ENCODE measurements at regions not wholly inside any gene's neighbourhood (a gene's known extent, or its start where the extent isn't known, plus 50 kb on each side); places are given as distances from the start of the nearest gene placed in this dataset.
"Not testable (repeated sequence)": the region's sequence is repeated elsewhere in the genome, so short reads cannot be mapped to it uniquely, and the experiment has no call there.

DNA sequence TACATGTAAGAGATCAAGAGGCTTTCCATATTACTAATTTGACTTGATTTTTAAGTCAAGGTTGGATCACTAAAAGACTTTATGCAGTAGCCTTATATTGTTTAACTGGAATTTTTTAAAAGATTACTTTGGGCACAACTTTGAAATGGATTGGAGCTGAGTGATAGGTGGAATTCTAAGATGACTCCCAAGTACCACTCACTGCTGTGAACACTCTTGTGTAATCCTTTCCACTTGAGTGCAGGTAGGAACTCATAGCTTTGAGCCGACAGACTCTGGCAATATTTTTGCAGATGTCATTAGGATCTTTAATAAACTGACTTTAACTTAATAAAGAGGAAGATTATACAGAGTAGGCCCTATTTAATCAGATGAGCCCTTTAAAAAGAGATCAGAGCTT lies 831.1 kb upstream of the NCAM2 start:
- TF ChIP-seq GATA1 (IDR thresholded peaks at IDR 0.05; ENCODE audit: low read depth, low read length) (no peak), POLR2A (IDR thresholded peaks at IDR 0.05; ENCODE audit: low read length) (no peak)
- no peak for DNase-seq

DNA sequence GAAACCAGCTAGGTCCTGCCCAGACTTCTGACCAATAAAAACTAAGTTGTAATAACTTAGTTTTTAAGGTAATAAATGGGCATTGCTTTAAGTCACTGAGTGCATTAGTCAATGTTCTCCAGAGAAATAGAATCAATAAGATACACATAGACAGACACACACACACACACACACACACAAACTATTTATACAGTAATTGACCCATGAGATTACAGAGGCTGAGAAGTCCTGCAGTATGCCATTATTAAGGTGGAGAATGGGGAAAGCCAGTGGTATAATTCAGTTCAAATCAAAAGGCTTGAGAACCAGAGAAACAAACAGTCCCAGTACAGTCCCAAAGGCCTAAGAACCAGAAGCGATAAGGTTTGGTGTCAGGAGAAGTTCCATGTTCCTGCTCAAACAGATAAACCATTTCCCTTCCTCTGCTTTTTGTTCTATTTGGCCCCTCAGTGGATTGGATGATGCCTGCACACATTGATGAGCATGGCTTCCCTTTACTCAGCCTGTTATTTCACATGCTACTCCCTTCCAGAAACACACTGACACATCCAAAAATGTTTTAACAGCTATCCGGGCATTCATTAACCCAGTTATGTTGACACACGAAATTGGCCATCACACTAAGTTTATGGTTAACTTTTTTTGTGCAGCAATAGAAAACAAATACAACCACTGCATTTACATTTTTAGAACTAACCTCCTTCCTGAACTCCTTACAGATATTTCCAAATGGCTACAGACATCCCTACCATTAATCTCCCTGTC lies 828.2 kb upstream of the NCAM2 start:
- DNase-seq: no peak
- no peak for TF ChIP-seq GATA1 (IDR thresholded peaks at IDR 0.05; ENCODE audit: low read depth, low read length)

DNA sequence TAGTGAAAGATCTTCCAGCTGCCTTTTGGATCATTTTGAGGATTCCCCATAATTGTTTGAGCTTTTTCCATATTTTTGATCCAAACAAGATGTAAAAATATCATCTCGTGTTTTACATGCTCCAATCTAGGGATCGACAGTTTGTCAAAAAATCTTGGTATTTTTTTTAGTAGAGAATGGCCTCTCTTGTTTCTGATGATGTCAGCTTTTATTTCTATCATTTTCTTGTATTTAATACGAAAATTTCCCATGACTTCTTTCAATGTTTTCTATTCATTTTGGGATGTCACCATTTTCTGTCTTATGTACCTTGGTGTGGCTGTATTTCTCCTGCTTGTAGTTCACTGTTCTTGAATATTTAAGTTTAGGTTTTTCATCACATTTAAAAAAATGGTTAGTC lies 812.0 kb upstream of the NCAM2 start:
- no peak for TF ChIP-seq GATA1 (IDR thresholded peaks at IDR 0.05; ENCODE audit: low read depth, low read length)
- no peak for TF ChIP-seq POLR2A (IDR thresholded peaks at IDR 0.05; ENCODE audit: low read length)
- no peak for DNase-seq

DNA sequence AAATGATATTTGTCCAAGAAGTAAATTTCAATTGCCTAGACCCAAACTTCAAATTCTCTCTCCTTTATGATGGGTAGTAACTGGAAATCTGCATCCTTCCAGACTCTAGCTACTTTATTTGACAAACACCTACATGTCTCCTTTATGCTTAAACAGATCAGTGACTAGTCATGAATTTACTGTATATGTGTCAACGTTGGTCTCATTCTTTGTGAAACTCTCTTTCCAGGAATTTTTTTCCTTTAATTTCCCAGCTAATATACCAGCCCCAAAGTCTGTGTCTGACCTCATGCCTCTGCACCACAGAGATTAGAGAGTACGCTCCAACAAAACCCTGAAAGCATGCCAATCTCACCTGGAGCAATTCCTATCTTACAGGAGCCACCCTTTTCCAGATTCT lies 811.2 kb upstream of the NCAM2 start:
- no peak for DNase-seq
- no peak for TF ChIP-seq POLR2A (IDR thresholded peaks at IDR 0.05; ENCODE audit: low read length)
- TF ChIP-seq GATA1 (IDR thresholded peaks at IDR 0.05; ENCODE audit: low read depth, low read length): no peak

DNA sequence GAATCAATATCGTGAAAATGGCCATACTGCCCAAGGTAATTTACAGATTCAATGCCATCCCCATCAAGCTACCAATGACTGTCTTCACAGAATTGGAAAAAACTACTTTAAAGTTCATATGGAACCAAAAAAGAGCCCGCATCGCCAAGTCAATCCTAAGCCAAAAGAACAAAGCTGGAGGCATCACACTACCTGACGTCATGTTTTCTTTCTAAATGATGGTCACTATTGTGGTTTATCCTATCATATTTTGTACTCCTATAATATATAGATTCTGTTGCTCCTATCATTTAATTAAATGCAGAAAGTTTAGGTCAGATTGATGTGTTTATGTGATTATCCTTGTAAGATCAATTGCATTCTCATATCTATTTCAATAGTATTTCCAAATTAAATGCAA lies 796.9 kb upstream of the NCAM2 start:
- not testable (repeated sequence) for DNase-seq

DNA sequence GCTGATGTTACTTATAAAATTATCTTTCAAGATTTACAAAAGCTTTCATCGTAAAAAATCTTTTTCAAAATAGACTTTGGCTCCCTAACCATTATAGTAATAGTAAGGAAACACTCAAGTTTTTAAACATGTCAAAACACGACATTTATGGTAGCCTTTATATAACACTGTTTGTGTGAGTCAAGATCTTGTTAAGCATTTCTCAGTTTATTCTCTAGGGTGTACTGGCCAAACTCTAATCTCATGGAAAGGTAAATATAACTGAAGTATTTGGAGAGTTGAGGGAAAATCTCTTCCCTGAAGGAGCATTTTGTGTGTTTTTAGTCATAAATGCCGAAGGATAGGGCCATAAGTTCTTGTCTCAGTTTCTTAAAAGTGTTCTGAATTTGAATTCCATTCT lies 790.9 kb upstream of the NCAM2 start:
- TF ChIP-seq POLR2A (IDR thresholded peaks at IDR 0.05; ENCODE audit: low read length) (no peak), GATA1 (IDR thresholded peaks at IDR 0.05; ENCODE audit: low read depth, low read length) (no peak)

DNA sequence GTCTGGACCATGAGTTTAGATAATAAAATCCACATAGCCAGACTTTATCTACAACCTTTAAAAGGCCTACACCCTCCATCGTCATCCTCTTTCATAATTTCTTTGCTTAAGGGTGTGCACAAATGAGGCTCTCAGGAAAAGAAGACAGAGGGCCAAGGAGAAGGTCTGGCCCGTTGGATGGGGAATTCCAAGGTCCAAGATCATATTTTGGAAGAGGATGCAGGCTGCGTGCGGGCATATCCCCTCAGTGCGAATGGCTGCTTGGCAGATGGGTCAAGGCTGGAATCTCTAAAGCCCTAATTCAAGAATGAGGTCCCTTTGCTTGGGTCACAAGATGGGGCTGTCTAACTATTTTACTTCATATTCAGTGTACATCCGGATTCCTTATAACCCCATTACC lies 782.2 kb upstream of the NCAM2 start:
- TF ChIP-seq GATA1 (IDR thresholded peaks at IDR 0.05; ENCODE audit: low read depth, low read length) (no peak), POLR2A (IDR thresholded peaks at IDR 0.05; ENCODE audit: low read length) (no peak)
- peak; percentile 1 to 8 for DNase-seq

More for the DNA sequence above, 790.9 kb upstream of the NCAM2 start:
- DNase-seq: no peak

DNA sequence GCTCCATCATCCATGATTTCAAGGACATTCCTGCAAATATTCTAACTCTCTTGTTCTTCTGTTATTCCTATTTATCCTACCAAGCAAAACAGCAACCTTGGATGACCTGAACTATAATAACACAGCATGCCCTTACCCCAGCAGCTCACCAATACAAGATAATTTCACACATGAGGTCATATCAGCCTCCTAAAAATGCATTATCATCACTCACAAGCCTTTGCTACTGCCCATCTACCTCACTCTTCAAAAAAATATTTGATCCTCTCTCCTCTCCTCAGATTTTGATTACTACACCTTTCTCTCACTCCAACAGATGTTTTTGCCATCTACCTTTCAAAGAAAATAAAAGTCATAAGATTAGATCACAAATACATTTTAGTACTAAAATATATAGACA lies 777.6 kb upstream of the NCAM2 start:
- TF ChIP-seq GATA1 (IDR thresholded peaks at IDR 0.05; ENCODE audit: low read depth, low read length) (no peak), POLR2A (IDR thresholded peaks at IDR 0.05; ENCODE audit: low read length) (no peak)
- peak in 1 of 2 experiments; percentile 5 for DNase-seq

DNA sequence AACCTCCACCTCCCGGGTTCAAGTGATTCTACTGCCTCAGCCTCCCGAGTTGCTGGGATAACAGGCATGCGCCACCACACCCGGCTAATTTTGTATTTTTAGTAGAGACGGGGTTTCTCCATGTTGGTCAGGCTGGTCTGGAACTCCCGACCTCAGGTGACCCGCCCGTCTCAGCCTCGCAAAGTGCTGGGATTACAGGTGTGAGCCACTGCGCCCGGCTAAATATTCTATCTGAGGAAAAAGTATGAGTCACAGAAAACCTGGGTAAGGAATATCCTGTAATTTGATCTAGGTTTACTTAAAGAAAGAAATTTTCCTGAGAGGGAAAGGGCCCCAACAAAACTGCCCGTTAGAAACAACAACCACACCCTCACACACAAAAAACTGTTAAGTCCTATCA lies 776.2 kb upstream of the NCAM2 start:
- DNase-seq: not testable (repeated sequence)

DNA sequence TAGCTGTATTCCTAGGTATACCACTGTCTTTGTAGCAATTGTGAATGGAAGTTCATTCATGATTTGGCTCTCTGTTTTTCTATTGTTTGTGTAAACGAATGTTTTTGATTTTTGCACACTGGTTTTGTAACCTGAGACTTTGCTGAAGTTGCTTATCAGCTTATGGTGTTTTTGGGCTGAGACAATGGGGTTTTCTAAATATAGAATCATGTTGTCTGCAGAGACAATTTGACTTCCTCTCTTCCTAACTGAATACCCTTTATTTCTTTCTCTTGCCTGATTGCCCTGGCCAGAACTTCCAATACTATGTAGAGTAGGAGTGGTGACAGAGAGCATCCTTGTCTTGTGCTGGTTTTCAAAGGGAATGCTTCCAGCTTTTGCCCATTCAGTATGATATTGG lies 761.6 kb upstream of the NCAM2 start:
- DNase-seq: not testable (repeated sequence)

DNA sequence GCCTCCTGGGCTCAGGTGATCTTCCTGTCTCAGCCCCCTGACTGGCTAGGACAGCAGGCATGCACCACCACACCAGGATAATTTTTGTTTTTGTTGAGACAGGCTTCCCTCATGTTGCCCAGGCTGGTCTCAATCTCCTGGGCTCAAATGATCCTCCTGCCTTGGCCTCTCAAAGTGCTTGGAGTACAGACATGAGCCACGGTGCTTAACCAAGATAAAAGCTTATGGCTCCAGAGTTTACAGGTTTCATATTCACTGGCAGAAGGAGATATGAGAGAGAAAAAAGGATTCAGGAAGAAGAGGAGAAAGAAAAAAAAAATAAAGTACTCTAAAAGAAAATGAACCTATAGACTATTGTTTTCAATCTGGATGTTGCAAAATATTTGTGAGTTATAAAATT lies 748.8 kb upstream of the NCAM2 start:
- no peak for TF ChIP-seq GATA1 (IDR thresholded peaks at IDR 0.05; ENCODE audit: low read depth, low read length)
- TF ChIP-seq POLR2A (IDR thresholded peaks at IDR 0.05; ENCODE audit: low read length): no peak
- DNase-seq: no peak

DNA sequence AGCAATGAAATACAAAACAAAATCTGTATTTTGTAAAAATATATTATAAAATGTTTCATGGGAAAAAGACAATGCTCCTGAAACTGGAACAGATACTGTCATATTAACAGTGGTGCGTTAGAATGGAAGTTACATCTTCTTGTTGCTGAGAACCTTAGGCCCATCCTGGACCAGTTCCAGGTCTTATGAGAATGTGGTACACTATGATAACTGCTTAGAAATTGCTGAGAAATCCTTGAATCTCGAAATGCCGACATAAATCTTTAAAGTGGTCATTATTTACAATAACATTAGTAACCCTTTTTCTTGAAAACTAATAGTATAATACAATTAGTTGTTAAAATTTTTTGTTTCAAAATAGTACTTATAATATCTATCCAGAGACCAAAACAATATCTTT lies 747.9 kb upstream of the NCAM2 start:
- no peak for TF ChIP-seq GATA1 (IDR thresholded peaks at IDR 0.05; ENCODE audit: low read depth, low read length)
- TF ChIP-seq POLR2A (IDR thresholded peaks at IDR 0.05; ENCODE audit: low read length): no peak
- peak; percentile 36 to 44 for DNase-seq

DNA sequence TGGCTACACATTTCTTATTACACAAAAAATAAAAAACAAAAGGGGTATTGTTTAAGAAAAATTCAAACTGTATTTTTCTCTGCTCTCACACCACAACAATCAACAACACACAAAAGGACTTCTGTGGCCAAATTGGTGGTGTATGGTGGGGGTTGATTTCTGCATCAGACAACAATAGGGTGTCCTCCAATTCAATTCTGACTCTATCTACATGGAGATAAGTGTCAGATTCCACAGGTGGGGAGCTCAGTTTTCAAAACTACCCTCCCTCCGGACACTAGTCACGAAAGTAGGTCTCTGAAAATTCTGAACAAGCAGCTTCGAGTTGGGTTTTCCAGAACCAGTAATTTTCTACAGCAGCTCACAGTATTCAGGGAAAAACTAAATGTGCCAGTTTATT lies 744.9 kb upstream of the NCAM2 start:
- DNase-seq: no peak
- TF ChIP-seq POLR2A (IDR thresholded peaks at IDR 0.05; ENCODE audit: low read length) (no peak), GATA1 (IDR thresholded peaks at IDR 0.05; ENCODE audit: low read depth, low read length) (no peak)

DNA sequence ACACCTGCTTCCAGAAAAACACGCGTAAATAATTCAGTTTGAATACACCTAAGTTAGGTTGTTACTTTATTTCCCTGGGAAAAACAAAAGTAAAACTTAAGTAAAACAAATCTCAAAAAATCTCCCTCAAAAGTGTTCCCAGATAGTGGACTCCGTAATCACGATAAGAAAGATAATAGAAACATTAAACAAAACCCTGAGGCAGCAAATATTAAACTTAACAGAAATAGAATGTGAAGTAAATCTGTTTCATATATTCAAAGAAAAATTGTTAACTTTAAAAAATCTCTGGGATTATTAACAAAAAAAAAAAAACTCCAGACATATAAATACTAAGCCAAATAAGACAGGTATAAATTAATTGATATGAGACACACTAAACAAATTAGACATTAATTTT lies 743.2 kb upstream of the NCAM2 start:
- TF ChIP-seq POLR2A (IDR thresholded peaks at IDR 0.05; ENCODE audit: low read length) (no peak), GATA1 (IDR thresholded peaks at IDR 0.05; ENCODE audit: low read depth, low read length) (no peak)
- no peak for DNase-seq

DNA sequence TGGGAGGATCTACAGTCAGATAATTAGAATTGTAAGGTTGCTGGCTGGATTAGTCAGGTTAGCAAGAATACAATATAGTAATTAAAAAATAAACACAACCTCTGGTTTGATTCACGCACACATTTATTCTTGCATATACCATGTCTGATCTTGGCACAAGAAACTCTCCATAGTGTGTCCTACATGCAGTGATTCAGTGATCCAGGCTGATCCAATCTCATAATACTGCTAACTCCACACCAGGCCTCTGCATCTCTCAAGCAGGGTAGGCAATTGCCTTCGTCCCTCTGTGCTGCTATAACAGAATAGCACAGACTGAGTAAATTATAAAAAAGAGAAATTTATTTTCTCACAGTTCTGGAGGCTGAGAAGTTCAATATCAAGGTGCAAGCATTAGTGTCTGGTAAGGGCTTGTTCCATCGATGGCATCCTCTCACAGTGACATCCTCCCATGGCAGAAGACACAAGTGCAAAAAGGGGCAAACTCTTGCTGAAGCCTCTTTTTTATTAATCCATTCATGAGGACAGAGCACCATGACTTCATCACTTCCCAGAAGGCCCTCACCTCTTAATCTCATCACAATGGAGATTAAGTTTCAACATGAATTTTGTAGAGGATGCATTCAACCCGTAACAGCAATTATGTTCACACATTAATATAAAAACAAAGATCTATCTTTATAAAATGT lies 741.0 kb upstream of the NCAM2 start:
- TF ChIP-seq GATA1 (IDR thresholded peaks at IDR 0.05; ENCODE audit: low read depth, low read length) (no peak), POLR2A (IDR thresholded peaks at IDR 0.05; ENCODE audit: low read length) (no peak)
- DNase-seq: no peak

DNA sequence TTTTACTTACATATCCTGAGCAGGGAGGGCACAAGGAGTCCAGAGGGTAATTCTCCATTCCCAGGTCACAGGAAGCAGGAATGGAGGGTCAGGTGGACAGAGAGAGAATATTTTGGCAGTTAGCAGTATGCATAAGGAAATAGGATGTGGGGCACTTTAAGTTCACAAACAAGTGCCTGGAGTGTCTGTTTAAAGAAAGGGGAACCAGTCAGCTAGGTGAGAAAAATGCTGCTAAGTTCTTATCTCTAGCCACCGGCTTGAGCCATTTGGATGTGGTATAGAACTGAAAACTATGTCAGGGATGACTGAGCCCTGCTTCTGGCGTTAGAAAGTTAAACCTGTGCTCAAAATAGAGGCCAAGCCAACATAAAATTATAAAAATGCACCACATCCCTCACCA lies 739.7 kb upstream of the NCAM2 start:
- DNase-seq: peak; percentile 52 to 82
- TF ChIP-seq POLR2A (IDR thresholded peaks at IDR 0.05; ENCODE audit: low read length): no peak
- no peak for TF ChIP-seq GATA1 (IDR thresholded peaks at IDR 0.05; ENCODE audit: low read depth, low read length)
